ENCODE measurements at regions not wholly inside any gene's neighbourhood (a gene's known extent, or its start where the extent isn't known, plus 50 kb on each side); places are given as distances from the start of the nearest gene placed in this dataset.

DNA sequence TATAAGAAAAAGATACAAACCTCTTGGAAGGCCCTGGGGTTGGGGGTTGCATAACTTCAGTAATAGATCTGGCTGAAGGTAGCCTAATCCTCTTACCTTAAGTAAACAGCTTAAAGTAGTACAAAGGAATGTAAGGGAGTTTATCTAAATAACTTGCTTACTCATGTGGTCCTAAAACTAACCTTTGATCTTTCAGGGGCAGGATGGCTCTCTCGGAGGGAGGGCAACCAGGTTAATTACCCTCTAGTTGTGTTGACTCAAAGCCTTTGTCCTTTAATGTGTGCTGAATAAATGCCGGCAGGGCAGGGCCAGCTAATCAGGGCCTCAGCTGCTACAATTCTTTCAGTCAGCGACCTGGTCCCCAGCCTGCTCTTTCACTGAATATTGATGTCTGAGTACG is 822.0 kb upstream of the SLIT2 start:
- Mint-ChIP-seq H3K9me3 (peaks cover 29% of the 10 kb centered on the region), H3K27ac (no peak overlapping the region), H3K4me1 (ENCODE audit: low read depth) (no peaks in the 10 kb centered on the region), H3K4me3 (no peak overlapping the region), H3K27me3 (no peaks in the 10 kb centered on the region), H3K36me3 (ENCODE audit: low read depth) (no peaks in the 10 kb centered on the region)
- no peak for DNase-seq

DNA sequence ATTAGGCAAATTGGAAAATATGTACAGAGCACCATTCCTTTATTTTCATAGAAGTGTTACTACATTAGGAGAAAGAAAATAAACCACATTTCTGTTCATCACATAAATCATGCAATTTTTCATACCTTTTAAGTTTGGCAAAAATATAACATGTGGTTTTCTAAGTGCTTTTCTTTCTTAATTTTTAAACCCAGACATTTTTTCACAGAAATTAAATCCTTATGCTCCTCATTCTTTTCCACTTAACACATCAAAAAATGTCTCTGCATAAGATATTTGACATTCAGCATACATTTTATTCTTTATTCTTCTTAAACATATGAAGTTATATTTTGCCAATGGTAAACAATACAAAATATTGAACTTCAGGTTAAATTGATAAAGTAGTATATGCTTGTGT is 826.6 kb upstream of the SLIT2 start:
- Mint-ChIP-seq H3K27me3 (no peaks in the 10 kb centered on the region), H3K27ac (no peak overlapping the region), H3K4me3 (no peak overlapping the region), H3K36me3 (ENCODE audit: low read depth) (no peaks in the 10 kb centered on the region), H3K4me1 (ENCODE audit: low read depth) (no peaks in the 10 kb centered on the region), H3K9me3 (peaks cover 26% of the 10 kb centered on the region)
- no peak for DNase-seq

DNA sequence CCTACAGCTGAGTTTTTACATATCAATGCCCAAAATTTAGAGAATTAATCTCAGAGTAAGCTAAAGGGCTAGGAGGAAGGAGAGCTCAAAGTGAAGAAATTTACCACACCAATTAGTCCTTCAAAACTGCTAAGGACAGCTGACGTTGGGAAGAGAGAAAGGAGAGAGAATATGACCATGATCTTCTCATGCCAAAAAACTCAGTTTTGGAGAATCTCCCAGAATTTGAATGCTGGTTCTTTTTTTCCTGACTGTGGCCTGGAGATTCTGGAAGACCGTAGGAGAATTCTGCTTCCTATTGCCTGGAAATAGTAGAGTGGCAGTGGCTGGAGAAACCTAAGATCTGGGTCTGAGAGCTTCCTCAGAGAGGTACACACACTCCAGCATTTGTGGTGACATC is 834.4 kb upstream of the SLIT2 start:
- no peak overlapping the region for H3K27ac Mint-ChIP-seq
- DNase-seq: no peak
- H3K27me3 Mint-ChIP-seq: no peaks in the 10 kb centered on the region
- H3K4me1 Mint-ChIP-seq (ENCODE audit: low read depth): no peaks in the 10 kb centered on the region
- peaks cover 24% of the 10 kb centered on the region for H3K9me3 Mint-ChIP-seq
- no peaks in the 10 kb centered on the region for H3K36me3 Mint-ChIP-seq (ENCODE audit: low read depth)
- no peak overlapping the region for H3K4me3 Mint-ChIP-seq

DNA sequence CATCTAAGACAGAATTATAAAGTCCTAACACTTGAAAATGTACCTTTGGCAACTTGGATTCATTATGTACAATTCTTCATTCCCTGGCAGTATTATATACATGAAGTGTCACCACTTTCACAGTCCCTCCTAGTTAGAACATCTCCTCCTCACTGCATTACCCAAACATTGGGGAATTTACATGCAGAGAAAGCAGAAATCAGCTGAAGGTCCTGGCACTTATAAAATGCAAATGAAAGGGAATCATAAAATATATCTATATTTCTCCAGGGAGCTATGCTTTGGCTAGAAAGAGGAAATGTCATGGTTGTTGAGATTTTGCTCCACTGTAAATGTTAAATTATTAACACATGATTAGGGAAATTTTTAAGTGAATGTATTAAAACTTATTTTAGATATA is 835.6 kb upstream of the SLIT2 start:
- DNase-seq: no peak
- Mint-ChIP-seq H3K4me3 (no peak overlapping the region), H3K4me1 (ENCODE audit: low read depth) (no peaks in the 10 kb centered on the region), H3K9me3 (peaks cover 25% of the 10 kb centered on the region), H3K27ac (no peak overlapping the region), H3K36me3 (ENCODE audit: low read depth) (no peaks in the 10 kb centered on the region), H3K27me3 (no peaks in the 10 kb centered on the region)

DNA sequence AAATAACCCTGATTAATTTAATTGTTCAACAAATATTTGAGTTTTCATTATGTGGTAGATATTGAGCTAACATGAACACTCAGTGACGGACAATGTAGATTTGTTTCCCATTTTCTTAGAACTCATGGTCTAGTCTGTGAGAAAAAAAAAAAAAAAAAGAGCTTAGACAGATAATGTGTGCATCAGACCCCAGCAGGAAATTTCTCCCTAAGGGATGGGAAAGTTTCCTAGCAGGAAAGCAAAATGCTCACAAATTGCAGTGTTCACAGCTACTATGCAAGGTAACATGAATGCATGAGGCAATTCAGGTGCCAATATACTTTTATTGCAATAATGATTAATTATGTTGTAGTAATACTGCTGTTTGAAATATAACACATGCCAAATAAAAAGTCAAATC is 843.2 kb upstream of the SLIT2 start:
- no peaks in the 10 kb centered on the region for H3K27me3 Mint-ChIP-seq
- H3K36me3 Mint-ChIP-seq (ENCODE audit: low read depth): no peaks in the 10 kb centered on the region

DNA sequence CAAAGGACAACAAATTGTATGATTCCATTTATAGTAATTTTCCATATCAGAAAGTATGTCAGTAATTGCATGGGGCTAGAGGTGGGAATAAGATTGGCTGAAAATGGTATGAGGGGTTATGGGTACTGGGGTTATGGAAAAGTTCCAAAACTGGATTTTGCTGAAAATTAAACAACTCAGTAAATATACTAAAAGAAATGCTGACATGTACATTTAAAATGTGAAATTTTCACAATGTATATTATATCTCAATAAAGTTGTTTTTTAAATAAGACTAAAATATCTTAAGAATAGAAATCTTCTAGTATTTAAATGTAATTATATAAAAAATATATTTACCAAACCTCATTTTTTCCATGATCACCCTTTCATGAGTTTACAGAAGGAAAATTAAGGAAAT is 844.9 kb upstream of the SLIT2 start:
- Mint-ChIP-seq H3K9me3 (peaks cover 17% of the 10 kb centered on the region), H3K4me1 (ENCODE audit: low read depth) (no peaks in the 10 kb centered on the region), H3K36me3 (ENCODE audit: low read depth) (no peaks in the 10 kb centered on the region), H3K27me3 (no peaks in the 10 kb centered on the region), H3K4me3 (no peak overlapping the region), H3K27ac (no peak overlapping the region)
- DNase-seq: no peak

More for the DNA sequence above, 843.2 kb upstream of the SLIT2 start:
- no peak for DNase-seq
- Mint-ChIP-seq H3K4me3 (no peak overlapping the region), H3K4me1 (ENCODE audit: low read depth) (no peaks in the 10 kb centered on the region), H3K27ac (no peak overlapping the region), H3K9me3 (peaks cover 12% of the 10 kb centered on the region)

DNA sequence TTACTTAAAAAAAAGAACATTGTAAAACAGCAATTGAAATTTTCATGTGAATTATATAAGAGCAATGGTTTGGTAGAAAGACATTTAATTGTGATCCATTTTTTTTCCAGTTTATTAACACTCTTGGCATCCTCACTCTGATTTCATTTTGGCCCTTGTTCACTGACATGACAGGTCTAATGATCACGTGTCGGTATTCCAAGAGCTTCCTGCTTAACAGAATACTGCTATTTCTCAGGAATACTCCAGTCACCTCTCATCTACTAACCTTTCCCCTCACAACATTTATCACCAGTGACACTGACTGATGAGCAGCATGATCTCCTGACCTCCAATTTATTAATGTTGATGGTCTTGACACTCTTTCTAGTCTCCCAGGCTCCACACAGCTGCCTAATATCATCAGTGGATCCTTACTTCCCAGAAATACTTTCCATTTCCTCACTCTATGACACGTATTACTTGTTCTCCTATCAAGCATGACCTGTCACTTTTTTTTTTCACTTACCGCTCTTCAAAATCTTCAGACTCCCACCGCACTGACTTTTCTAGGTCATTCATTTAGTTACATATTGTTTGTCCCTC is 847.8 kb upstream of the SLIT2 start:
- Mint-ChIP-seq H3K27me3 (no peaks in the 10 kb centered on the region), H3K9me3 (peaks cover 15% of the 10 kb centered on the region), H3K4me1 (ENCODE audit: low read depth) (no peaks in the 10 kb centered on the region), H3K36me3 (ENCODE audit: low read depth) (no peaks in the 10 kb centered on the region), H3K4me3 (no peak overlapping the region), H3K27ac (no peak overlapping the region)
- no peak for DNase-seq

DNA sequence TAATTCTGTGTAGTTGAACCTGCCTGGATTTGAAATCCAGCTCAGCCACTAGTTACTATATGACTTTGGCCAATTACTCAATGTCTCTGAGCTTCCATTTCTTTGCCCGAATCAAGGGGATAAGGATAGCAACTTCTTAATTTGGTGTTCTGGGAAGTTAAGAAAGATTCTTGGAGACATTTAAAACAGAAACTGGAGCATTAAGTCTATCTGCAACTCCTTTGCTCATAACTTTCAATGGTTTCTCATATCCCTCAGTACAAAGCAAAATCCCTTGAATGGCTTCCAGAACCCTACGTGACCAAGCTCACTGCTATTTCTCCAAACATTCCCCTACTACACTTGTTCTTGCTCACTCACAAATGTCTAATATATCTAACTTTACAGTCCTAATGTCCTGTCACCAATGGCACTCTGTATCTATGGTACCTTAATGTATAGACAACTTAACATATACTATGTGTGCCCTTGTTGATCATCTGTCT is 849.1 kb upstream of the SLIT2 start:
- no peak overlapping the region for H3K4me3 Mint-ChIP-seq
- no peak overlapping the region for H3K27ac Mint-ChIP-seq
- peaks cover 9% of the 10 kb centered on the region for H3K9me3 Mint-ChIP-seq
- H3K36me3 Mint-ChIP-seq (ENCODE audit: low read depth): no peaks in the 10 kb centered on the region
- H3K4me1 Mint-ChIP-seq (ENCODE audit: low read depth): no peaks in the 10 kb centered on the region
- DNase-seq: no peak
- no peaks in the 10 kb centered on the region for H3K27me3 Mint-ChIP-seq

DNA sequence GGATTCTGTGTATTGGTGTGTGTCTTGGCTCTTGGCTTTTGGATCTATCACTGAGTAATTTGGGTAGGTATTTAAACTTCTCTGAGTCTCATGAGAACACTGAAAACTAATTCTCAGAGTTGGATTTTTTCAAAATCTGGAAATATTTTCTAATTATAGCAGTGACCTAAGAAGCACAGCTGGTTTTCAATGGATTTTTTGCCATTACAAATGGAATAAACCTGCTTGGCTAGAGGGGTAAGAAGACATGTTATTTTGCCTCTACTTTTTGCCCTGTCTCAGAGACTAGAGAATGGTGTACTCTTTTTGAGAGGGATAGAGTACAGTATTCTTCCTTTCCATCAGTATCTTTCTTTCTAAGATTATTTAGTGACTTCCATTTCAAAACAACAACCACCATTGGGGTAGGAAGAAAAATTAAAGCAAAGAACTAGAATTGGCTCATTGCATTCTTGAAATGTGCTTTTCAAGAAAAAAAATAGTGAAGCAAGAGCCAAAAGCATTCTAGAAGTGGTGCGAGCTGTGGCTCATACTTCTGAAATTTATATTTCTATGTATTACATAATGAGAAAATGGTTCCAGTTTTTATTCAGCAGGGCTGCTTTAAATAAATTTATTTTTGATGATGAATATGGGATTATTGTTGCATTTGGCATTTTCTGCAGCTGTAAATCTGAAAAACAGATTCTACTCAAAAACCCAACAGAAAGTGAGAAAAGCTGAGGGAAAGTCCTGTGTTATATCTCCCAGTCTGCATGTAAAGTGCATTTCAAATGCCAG is 850.2 kb upstream of the SLIT2 start:
- Mint-ChIP-seq H3K27ac (no peak overlapping the region), H3K36me3 (ENCODE audit: low read depth) (no peaks in the 10 kb centered on the region), H3K9me3 (peaks cover 9% of the 10 kb centered on the region), H3K4me1 (ENCODE audit: low read depth) (no peaks in the 10 kb centered on the region), H3K27me3 (no peaks in the 10 kb centered on the region), H3K4me3 (no peak overlapping the region)
- DNase-seq: no peak

DNA sequence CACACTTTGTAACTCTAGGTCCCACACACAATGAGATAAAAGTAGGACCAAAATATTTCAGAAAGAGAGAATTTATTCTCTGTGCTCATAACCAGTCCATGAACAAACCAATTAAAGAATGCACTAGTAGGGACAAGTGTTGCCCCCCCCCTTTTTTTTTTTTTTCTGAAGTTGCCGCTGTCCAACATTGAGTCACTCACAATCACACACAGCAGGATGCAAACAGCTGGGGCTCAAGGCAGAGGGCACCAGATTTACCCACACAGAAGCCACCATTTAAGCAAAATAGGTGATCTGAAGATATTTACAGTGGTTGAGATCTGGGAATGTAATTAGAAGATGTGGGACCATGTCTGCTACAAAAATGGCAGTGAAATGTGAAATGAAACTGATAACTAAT is 850.9 kb upstream of the SLIT2 start:
- Mint-ChIP-seq H3K4me3 (no peak overlapping the region), H3K36me3 (ENCODE audit: low read depth) (no peaks in the 10 kb centered on the region), H3K9me3 (peaks cover 9% of the 10 kb centered on the region), H3K27ac (no peak overlapping the region), H3K4me1 (ENCODE audit: low read depth) (no peaks in the 10 kb centered on the region), H3K27me3 (no peaks in the 10 kb centered on the region)
- DNase-seq: no peak

DNA sequence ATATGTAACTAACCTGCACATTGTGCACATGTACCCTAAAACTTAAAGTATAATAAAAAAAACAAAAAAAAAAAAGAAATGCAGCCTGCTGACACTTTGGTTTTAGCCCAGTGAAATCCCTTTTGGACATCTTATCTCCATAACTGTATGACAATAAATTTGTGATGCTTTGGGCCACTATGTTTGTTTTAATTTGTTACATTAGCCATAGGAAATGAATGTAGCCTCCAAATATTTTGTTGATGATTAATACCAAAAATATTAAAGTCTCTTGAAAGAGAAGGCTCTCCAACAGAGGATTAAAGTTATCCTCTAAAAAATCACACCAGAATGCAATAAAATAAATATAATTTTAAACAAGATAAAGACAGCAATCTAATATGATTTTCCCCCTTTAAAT is 852.7 kb upstream of the SLIT2 start:
- Mint-ChIP-seq H3K27ac (no peak overlapping the region), H3K27me3 (no peaks in the 10 kb centered on the region), H3K4me1 (ENCODE audit: low read depth) (no peaks in the 10 kb centered on the region), H3K9me3 (peaks cover 13% of the 10 kb centered on the region), H3K4me3 (no peak overlapping the region), H3K36me3 (ENCODE audit: low read depth) (no peaks in the 10 kb centered on the region)
- no peak for DNase-seq

DNA sequence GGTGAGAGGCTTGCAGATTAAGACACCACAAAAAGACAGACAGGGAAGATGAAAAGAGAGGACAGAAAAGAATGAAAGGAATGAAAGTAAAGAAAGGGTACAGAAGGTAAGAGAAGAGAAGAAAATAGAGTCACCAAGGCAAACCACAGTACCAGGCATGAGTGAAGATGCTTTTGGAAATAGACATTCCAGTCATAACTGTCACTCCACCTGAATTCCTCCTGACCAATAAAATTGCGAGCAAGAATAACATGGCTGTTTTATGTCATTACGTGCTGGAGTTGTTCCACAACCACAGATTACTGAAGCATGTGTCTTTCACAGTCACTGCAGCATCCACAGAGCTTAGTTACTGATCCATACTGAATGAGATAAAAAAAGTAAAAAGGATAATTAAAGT is 864.9 kb upstream of the SLIT2 start:
- Mint-ChIP-seq H3K4me3 (no peak overlapping the region), H3K27me3 (no peaks in the 10 kb centered on the region), H3K4me1 (ENCODE audit: low read depth) (no peaks in the 10 kb centered on the region), H3K27ac (no peak overlapping the region), H3K9me3 (peaks cover 24% of the 10 kb centered on the region), H3K36me3 (ENCODE audit: low read depth) (no peaks in the 10 kb centered on the region)
- no peak for DNase-seq

DNA sequence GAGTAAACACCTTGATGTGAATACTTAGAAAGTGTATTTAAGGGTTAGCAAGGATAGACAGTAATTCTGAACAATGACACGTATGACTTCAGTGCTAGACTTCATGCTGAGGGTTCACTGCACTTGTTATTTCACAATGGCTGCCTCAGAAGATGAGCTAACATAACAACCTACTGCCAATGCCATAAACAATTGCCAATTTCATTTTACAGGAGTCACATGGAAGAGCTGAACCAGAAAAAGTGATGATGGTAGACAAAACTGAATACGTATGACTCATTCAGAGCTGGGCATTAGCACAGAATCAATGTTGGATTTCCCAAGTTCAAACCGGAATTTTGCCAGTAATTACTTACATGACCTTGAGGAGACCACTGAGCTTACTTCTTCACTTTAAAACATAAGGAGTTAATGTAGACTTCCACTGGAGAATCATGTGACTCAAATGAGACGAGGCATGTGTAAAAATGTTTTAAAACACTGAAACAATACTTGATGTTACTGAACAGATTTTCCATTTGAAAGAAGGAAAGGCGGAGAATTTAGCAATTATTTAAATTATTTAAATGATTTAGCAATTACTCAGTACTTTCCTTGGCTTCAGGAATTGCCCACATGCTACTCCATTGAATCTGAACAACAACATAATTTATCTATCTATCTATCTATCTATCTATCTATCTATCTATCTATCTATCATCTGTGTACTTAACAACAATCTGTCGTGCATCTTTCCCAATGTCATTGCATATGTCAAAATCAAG is 868.5 kb upstream of the SLIT2 start:
- H3K4me3 Mint-ChIP-seq: no peak overlapping the region
- H3K9me3 Mint-ChIP-seq: peaks cover 14% of the 10 kb centered on the region
- H3K27ac Mint-ChIP-seq: no peak overlapping the region
- H3K36me3 Mint-ChIP-seq (ENCODE audit: low read depth): no peaks in the 10 kb centered on the region
- no peaks in the 10 kb centered on the region for H3K4me1 Mint-ChIP-seq (ENCODE audit: low read depth)
- no peaks in the 10 kb centered on the region for H3K27me3 Mint-ChIP-seq
- no peak for DNase-seq

DNA sequence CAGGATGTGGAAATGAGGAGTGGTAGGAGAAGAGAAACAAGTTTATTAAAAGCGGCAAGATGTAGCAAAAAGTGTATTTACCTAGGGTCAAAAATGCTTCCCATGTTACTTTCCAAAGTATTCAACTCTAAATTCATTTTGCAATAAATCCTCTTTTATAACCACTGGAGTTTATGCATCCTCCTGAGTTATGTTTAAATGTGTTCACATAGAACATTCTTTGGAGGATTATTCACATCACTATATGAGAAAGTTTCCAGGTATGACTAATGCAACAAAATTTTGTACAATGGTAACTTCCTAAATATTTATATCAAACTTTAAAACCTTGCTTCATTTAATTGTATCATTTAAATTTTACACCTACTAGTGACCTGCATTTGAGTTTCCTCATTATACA is 870.6 kb upstream of the SLIT2 start:
- Mint-ChIP-seq H3K9me3 (peaks cover 10% of the 10 kb centered on the region), H3K27me3 (no peaks in the 10 kb centered on the region), H3K27ac (no peak overlapping the region), H3K4me3 (no peak overlapping the region), H3K4me1 (ENCODE audit: low read depth) (no peaks in the 10 kb centered on the region), H3K36me3 (ENCODE audit: low read depth) (no peaks in the 10 kb centered on the region)
- DNase-seq: no peak

DNA sequence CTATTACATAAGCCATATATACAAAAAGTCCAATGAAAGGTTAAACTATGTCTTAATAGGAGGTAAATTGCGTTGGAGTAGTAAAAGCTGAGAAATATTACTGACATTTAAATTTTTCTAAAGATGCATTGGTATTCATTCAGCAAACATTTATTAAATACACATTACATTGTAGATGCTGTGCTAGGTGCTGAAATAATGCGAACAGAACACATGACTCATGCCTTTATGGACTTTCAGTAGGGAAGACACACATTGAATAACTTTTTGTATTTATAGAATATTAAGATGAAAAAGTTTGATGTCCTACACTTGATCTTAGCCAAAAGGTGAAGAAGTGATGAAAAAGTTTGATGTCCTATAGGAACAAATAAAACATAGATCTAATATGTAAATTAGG is 871.1 kb upstream of the SLIT2 start:
- no peaks in the 10 kb centered on the region for H3K27me3 Mint-ChIP-seq
- no peaks in the 10 kb centered on the region for H3K36me3 Mint-ChIP-seq (ENCODE audit: low read depth)
- H3K9me3 Mint-ChIP-seq: peaks cover 13% of the 10 kb centered on the region
- no peaks in the 10 kb centered on the region for H3K4me1 Mint-ChIP-seq (ENCODE audit: low read depth)
- DNase-seq: no peak
- H3K27ac Mint-ChIP-seq: no peak overlapping the region
- no peak overlapping the region for H3K4me3 Mint-ChIP-seq
